K562 (cell line): ENCODE measurements at regions not wholly inside any gene's neighbourhood (a gene's known extent, or its start where the extent isn't known, plus 50 kb on each side); places are given as distances from the start of the nearest gene placed in this dataset.

Experiments used
- ATAC-seq: fragments of 200-7000 bp; cut with Tn5 transposase; 3 replicates; pipeline ENCODE4 v1.9.1; 2020; ENCODE audit warnings: moderate library complexity
- BruUV-seq: library from RNA; stranded (reverse); fragments of 400-500 nt; replicated peaks from 2 replicates; lab custom pipeline; 2021; lab: Mats Ljungman, UMichigan
- CTCF ChIA-PET: fragments of 300-600 bp; formaldehyde crosslinking; extraction: SDS; loops from one replicate; lab custom pipeline; 2021; ENCODE audit warnings: low intra/inter-chr PET ratio; lab: Yijun Ruan, JAX
- POLR2A ChIA-PET: fragments of 300-600, 350-650 bp; sonication (Branson Sonifier 250); formaldehyde crosslinking; extraction: SDS; loops from one replicate; lab custom pipeline; 2021; ENCODE audit warnings: antibody characterized with exemption, inconsistent platforms; lab: Yijun Ruan, JAX
- DNase-seq, 4 experiments: peaks; one replicate each; pipeline versions ENCODE4 v3.0.0 to v3.0.0-alpha.2; 2011 to 2018; ENCODE audit warnings: low spot score in 3 of 4, mixed read lengths in 3 of 4; ENCODE audit errors: extremely low read depth in 1 of 4
- FAIRE-seq: peaks from 2 replicates; lab custom pipeline; 2011; peaks lifted over from hg19 to GRCh38; lab: Jason Lieb, UNC
- H2AFZ ChIP-seq: 2 replicates; pipeline ENCODE4 v1.6.0; 2011; ENCODE audit warnings: low read depth, low read length, control low read depth, inconsistent platforms
- H3K27ac ChIP-seq: fragments of 200-600 bp; 3 replicates; pipeline ENCODE4 v1.8.0; 2011; ENCODE audit warnings: low read depth, mild to moderate bottlenecking, control low read depth, inconsistent platforms, low read length, moderate library complexity, mixed read lengths; ENCODE audit errors: extremely low read depth
- H3K27me3 ChIP-seq, 2 experiments: fragments of 300-600 bp in 1 of 2; 2 replicates in 1 of 2; 3 replicates in 1 of 2; pipeline versions ENCODE4 v1.6.0 to v1.8.0; 2011; ENCODE audit warnings: inconsistent platforms in 2 of 2, low read length in 2 of 2, mild to moderate bottlenecking in 1 of 2, mixed read lengths in 1 of 2, moderate library complexity in 1 of 2; ENCODE audit not compliant: control insufficient read depth in 2 of 2, insufficient read depth in 2 of 2
- H3K36me3 ChIP-seq: fragments of 300-600 bp; 3 replicates; pipeline ENCODE4 v1.8.0; 2011; ENCODE audit warnings: mild to moderate bottlenecking, low read length, inconsistent platforms; ENCODE audit not compliant: control insufficient read depth, insufficient read depth
- H3K4me1 ChIP-seq, 2 experiments: fragments of 200-600 bp in 1 of 2; replicated peaks in 1 of 2; 2 replicates in 1 of 2; 3 replicates in 1 of 2; pipeline versions ENCODE4 v1.5.1 to v1.8.0; 2011; ENCODE audit warnings: inconsistent platforms in 2 of 2, low read length in 2 of 2, mild to moderate bottlenecking in 1 of 2, mixed read lengths in 1 of 2, moderate library complexity in 1 of 2; ENCODE audit not compliant: control insufficient read depth in 2 of 2, insufficient read depth in 2 of 2
- H3K4me2 ChIP-seq: 2 replicates; pipeline ENCODE4 v1.6.1; 2011; ENCODE audit warnings: low read length, control low read depth, inconsistent platforms, mixed read lengths; ENCODE audit not compliant: insufficient read depth
- H3K4me3 ChIP-seq: fragments of 200-600 bp; sonication (generic), shearing (Covaris generic); 2 replicates; pipeline ENCODE4 v1.5.1; 2016; ENCODE audit warnings: control low read depth, inconsistent platforms
- H3K79me2 ChIP-seq: fragments of 200-600 bp; 3 replicates; pipeline ENCODE4 v1.8.0; 2011; ENCODE audit warnings: low read length, inconsistent platforms; ENCODE audit not compliant: control insufficient read depth, insufficient read depth
- H3K9ac ChIP-seq, 2 experiments: 2 replicates each; pipeline versions ENCODE4 v1.6.0 to v1.6.1; 2011; ENCODE audit warnings: low read depth in 2 of 2, low read length in 2 of 2, control low read depth in 1 of 2, inconsistent platforms in 1 of 2, mild to moderate bottlenecking in 1 of 2, mixed read lengths in 1 of 2; ENCODE audit not compliant: insufficient read depth in 1 of 2
- H3K9me1 ChIP-seq: one replicate; pipeline ENCODE4 v1.6.0; 2011; ENCODE audit warnings: inconsistent platforms, mild to moderate bottlenecking, low read length, moderate library complexity; ENCODE audit not compliant: control insufficient read depth, insufficient read depth
- H3K9me3 ChIP-seq: replicated peaks from 2 replicates; pipeline ENCODE4 v1.5.1; 2011; ENCODE audit warnings: low read depth, low read length, inconsistent platforms; ENCODE audit not compliant: control insufficient read depth, insufficient read depth
- H4K20me1 ChIP-seq: replicated peaks from 2 replicates; pipeline ENCODE4 v1.6.1; 2011; ENCODE audit warnings: low read length, inconsistent platforms, mixed read lengths; ENCODE audit not compliant: control insufficient read depth, insufficient read depth
- ASH1L ChIP-seq: fragments of 450-650 bp; IDR thresholded peaks from 2 replicates; pipeline ENCODE4 v1.6.1; 2018; ENCODE audit warnings: borderline replicate concordance, mild to moderate bottlenecking, low read depth; ENCODE audit not compliant: partially characterized antibody
- HLTF ChIP-seq: fragments of 450-650 bp; IDR thresholded peaks from 2 replicates; pipeline ENCODE4 v1.6.1; 2016
- MAZ ChIP-seq, 2 experiments: fragments of 450-650 bp in 1 of 2; sonication (generic) in 1 of 2; formaldehyde crosslinking; IDR thresholded peaks in 1 of 2; conservative IDR thresholded peaks in 1 of 2; 2 replicates each; pipeline versions ENCODE4 v1.4.0 to v1.5.0; 2020; ENCODE audit warnings: mild to moderate bottlenecking in 1 of 2, missing genetic modification reagents in 1 of 2
- RFX1 ChIP-seq: fragments of 450-650 bp; IDR thresholded peaks from 2 replicates; pipeline ENCODE4 v1.6.1; 2016; ENCODE audit warnings: mild to moderate bottlenecking, moderate library complexity
- SETDB1 ChIP-seq: IDR thresholded peaks from one replicate; pipeline ENCODE4 v1.6.1; 2012; ENCODE audit warnings: low read length, control low read depth, inconsistent platforms
- SMARCE1 ChIP-seq: fragments of 450-650 bp; IDR thresholded peaks from 2 replicates; pipeline ENCODE4 v1.7.1; 2016; ENCODE audit warnings: mild to moderate bottlenecking
- ZFP36 ChIP-seq: fragments of 150-350 bp; IDR thresholded peaks from 2 replicates; pipeline ENCODE4 v1.6.1; 2018; ENCODE audit warnings: low read length, low read depth; ENCODE audit not compliant: partially characterized antibody
- ZKSCAN3 ChIP-seq: fragments of 250-450 bp; sonication (Bioruptor Pico); IDR thresholded peaks from 2 replicates; pipeline ENCODE4 v1.4.0; 2020
- ZNF274 ChIP-seq: IDR thresholded peaks from 2 replicates; pipeline ENCODE4 v1.6.1; 2011; ENCODE audit warnings: low read depth, mild to moderate bottlenecking, low read length, moderate library complexity, borderline replicate concordance
- ZNF583 ChIP-seq: fragments of 250-450 bp; sonication (Bioruptor Pico); IDR thresholded peaks from 2 replicates; pipeline ENCODE4 v1.4.0; 2020
- WGBS: fragments of 100-300 bp; shearing (Covaris generic); methylation state at CpG from one replicate; pipeline ENCODE4 v1.1.6; 2016; ENCODE audit warnings: low coverage, mixed read lengths; ENCODE audit not compliant: insufficient coverage; ENCODE audit errors: missing lambda C conversion rate; 5-methylcytosine and 5-hydroxymethylcytosine counted together
- in situ Hi-C: fragments of 300-500 bp; cut with MboI; formaldehyde crosslinking; loops from 4 replicates; pipeline ENCODE4 v1.15.0; 2018; ENCODE audit warnings: inconsistent platforms, mixed read lengths
- intact Hi-C: fragments of 100-400 bp; cut with micrococcal nuclease; formaldehyde crosslinking; loops from 2 replicates; pipeline ENCODE4 v1.14.2; 2022
- TF ChIP-seq, protein P1 (sequence below): fragments of 250-450 bp; sonication (Bioruptor Pico); IDR thresholded peaks from 2 replicates; pipeline ENCODE4 v1.5.0; 2021
- TF ChIP-seq, protein P2 (sequence below): sonication (generic); formaldehyde crosslinking; IDR thresholded peaks from 2 replicates; pipeline ENCODE4 v1.8.0; 2022; ENCODE audit warnings: missing genetic modification reagents, mild to moderate bottlenecking, borderline replicate concordance

- FAIRE-seq (no peak), ATAC-seq (no peak), DNase-seq (no peak)
- 0% methylated on average over 3 of the region's 3 CpGs for WGBS
- Histone ChIP-seq H3K4me1 (no peaks in the 10 kb centered on the region), H3K9me3 (no peaks in the 10 kb centered on the region), H2AFZ (no peak overlapping the region), H4K20me1 (no peaks in the 10 kb centered on the region), H3K4me2 (no peak overlapping the region), H3K36me3 (no peaks in the 10 kb centered on the region), H3K27me3 (no peaks in the 10 kb centered on the region), H3K9ac (no peak overlapping the region), H3K4me3 (no peak overlapping the region), H3K79me2 (no peaks in the 10 kb centered on the region), H3K27ac (no peak overlapping the region), H3K9me1 (no peaks in the 10 kb centered on the region)
- BruUV-seq, result no TSS peak
- intact Hi-C loops, result no loop called here
- ChIA-PET POLR2A (interaction anchor here (1.2 kb wide), 1 partner anchor 12 kb away, joined by 5 read pairs; no protein-coding TSS in a partner anchor), CTCF (no interaction called here)
- TF ChIP-seq RFX1, result peak; percentile 75
- TF ChIP-seq ZNF583 (CRISPR knock-in tag), result no peak
- in situ Hi-C loops, result no loop called here
Observed at GRCh38 chr14:105806568-105806967, 280.2 kb downstream of the TMEM121 start.

GRCh38 chr14:105817971-105818711 lies 291.8 kb downstream of the TMEM121 start:
- no peak for FAIRE-seq
- no peak for DNase-seq
- ChIA-PET POLR2A (interaction anchor here (1.4 kb wide), 1 partner anchor 11 kb away, joined by 5 read pairs; no protein-coding TSS in a partner anchor), CTCF (no interaction called here)
- intact Hi-C loops (no loop called here), in situ Hi-C loops (no loop called here)
- Histone ChIP-seq H3K79me2 (no peaks in the 10 kb centered on the region), H3K36me3 (no peaks in the 10 kb centered on the region), H3K4me3 (no peak overlapping the region), H3K27ac (no peak overlapping the region), H3K9me1 (no peaks in the 10 kb centered on the region), H3K9ac (no peak overlapping the region), H3K27me3 (no peaks in the 10 kb centered on the region; a peak in 1 of 5 replicates), H4K20me1 (no peaks in the 10 kb centered on the region), H3K9me3 (no peaks in the 10 kb centered on the region), H2AFZ (no peak overlapping the region), H3K4me2 (no peak overlapping the region), H3K4me1 (no peaks in the 10 kb centered on the region)
- no peak for ATAC-seq
- BruUV-seq, result no TSS peak
- 2% methylated on average over 19 of the region's 21 CpGs for WGBS
- TF ChIP-seq ZNF274 (no peak), SMARCE1 (no peak), ZKSCAN3 (CRISPR knock-in tag) (no peak), MAZ (CRISPR knock-in tag; conservative IDR thresholded peaks at IDR 0.05 in 1 of 2, IDR thresholded peaks at IDR 0.05 in 1 of 2) (no peak), ASH1L (no peak), ZFP36 (no peak), SETDB1 (no peak), HLTF (no peak)
- TF ChIP-seq, protein P1, sequence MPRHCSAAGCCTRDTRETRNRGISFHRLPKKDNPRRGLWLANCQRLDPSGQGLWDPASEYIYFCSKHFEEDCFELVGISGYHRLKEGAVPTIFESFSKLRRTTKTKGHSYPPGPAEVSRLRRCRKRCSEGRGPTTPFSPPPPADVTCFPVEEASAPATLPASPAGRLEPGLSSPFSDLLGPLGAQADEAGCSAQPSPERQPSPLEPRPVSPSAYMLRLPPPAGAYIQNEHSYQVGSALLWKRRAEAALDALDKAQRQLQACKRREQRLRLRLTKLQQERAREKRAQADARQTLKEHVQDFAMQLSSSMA, result no peak
- TF ChIP-seq, protein P2, sequence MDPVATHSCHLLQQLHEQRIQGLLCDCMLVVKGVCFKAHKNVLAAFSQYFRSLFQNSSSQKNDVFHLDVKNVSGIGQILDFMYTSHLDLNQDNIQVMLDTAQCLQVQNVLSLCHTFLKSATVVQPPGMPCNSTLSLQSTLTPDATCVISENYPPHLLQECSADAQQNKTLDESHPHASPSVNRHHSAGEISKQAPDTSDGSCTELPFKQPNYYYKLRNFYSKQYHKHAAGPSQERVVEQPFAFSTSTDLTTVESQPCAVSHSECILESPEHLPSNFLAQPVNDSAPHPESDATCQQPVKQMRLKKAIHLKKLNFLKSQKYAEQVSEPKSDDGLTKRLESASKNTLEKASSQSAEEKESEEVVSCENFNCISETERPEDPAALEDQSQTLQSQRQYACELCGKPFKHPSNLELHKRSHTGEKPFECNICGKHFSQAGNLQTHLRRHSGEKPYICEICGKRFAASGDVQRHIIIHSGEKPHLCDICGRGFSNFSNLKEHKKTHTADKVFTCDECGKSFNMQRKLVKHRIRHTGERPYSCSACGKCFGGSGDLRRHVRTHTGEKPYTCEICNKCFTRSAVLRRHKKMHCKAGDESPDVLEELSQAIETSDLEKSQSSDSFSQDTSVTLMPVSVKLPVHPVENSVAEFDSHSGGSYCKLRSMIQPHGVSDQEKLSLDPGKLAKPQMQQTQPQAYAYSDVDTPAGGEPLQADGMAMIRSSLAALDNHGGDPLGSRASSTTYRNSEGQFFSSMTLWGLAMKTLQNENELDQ (CRISPR knock-in tag), result no peak
